ENCODE measurements at regions not wholly inside any gene's neighbourhood (a gene's known extent, or its start where the extent isn't known, plus 50 kb on each side); places are given as distances from the start of the nearest gene placed in this dataset.

GRCh38 chr12:89992668-89993451 lies 284.2 kb upstream of the ATP2B1 start:
- Histone ChIP-seq H3K27ac (no peak overlapping the region), H3K4me1 (no peaks in the 10 kb centered on the region), H3K9me3 (no peaks in the 10 kb centered on the region), H3K27me3 (no peaks in the 10 kb centered on the region), H3K36me3 (no peaks in the 10 kb centered on the region), H3K4me3 (no peak overlapping the region)
- TF ChIP-seq POLR2AphosphoS5 (IDR thresholded peaks at IDR 0.05) (no peak), POLR2A (IDR thresholded peaks at IDR 0.05) (no peak), EP300 (IDR thresholded peaks at IDR 0.05) (no peak)
- TF ChIP-seq, protein P1, sequence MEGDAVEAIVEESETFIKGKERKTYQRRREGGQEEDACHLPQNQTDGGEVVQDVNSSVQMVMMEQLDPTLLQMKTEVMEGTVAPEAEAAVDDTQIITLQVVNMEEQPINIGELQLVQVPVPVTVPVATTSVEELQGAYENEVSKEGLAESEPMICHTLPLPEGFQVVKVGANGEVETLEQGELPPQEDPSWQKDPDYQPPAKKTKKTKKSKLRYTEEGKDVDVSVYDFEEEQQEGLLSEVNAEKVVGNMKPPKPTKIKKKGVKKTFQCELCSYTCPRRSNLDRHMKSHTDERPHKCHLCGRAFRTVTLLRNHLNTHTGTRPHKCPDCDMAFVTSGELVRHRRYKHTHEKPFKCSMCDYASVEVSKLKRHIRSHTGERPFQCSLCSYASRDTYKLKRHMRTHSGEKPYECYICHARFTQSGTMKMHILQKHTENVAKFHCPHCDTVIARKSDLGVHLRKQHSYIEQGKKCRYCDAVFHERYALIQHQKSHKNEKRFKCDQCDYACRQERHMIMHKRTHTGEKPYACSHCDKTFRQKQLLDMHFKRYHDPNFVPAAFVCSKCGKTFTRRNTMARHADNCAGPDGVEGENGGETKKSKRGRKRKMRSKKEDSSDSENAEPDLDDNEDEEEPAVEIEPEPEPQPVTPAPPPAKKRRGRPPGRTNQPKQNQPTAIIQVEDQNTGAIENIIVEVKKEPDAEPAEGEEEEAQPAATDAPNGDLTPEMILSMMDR (IDR thresholded peaks at IDR 0.05) = no peak
- DNase-seq = no peak
- intact Hi-C loops (cut with DNase I; ENCODE audit: low total_unique reads) = no loop called here
- 74 to 82% (median 82%) methylated on average over 2 of the region's 2 CpGs for WGBS, 5 donors

DNA sequence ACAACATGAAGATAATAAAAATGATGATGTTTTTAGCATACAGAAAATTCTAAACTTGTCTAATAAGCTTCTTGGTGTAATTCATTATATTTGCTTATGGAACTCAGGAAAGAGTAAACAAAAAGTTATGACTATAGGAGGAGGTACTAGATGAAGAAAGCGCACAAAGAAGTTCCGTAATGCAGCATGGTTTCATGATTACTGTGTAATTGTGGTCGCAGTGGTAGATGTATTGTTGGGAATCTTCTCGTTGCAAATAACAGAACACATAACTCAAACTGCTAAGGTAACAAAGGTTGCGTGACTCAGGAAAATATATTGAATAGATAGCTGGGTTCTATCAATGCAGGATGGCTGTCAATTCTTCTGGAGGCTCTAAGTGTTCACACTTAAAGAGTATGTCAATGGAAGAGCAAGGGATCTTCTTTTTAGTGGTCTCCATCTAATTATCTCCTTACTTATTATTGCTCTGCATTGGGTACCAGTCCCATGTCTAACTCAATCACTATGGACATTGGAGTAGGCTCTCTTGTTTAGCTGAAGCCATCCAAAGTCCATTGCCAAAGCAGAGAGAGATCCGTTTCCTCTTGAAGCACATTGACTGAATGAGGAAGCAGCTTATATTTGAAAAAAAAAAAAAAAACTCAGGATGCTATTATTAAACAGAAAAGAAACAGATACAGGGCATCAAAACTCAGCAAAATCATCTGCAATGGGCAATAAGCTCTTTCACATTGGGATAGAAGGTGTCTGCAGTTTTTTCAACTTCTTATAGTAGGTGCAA lies 283.4 kb upstream of the ATP2B1 start:
- WGBS, 5 donors = 84 to 89% (median 89%) methylated on average over 6 of the region's 6 CpGs
- intact Hi-C loops (cut with DNase I; ENCODE audit: low total_unique reads) = no loop called here
- Histone ChIP-seq H3K4me1 (no peaks in the 10 kb centered on the region), H3K27me3 (no peaks in the 10 kb centered on the region), H3K27ac (no peak overlapping the region), H3K36me3 (no peaks in the 10 kb centered on the region), H3K9me3 (no peaks in the 10 kb centered on the region), H3K4me3 (no peak overlapping the region)
- DNase-seq = no peak
- TF ChIP-seq POLR2AphosphoS5 (IDR thresholded peaks at IDR 0.05) = no peak
- TF ChIP-seq EP300 (IDR thresholded peaks at IDR 0.05) = no peak
- TF ChIP-seq, protein P1 (IDR thresholded peaks at IDR 0.05) = no peak

- Histone ChIP-seq H3K9me3 (no peaks in the 10 kb centered on the region), H3K27me3 (no peaks in the 10 kb centered on the region), H3K4me1 (no peaks in the 10 kb centered on the region), H3K4me3 (no peak overlapping the region), H3K36me3 (no peaks in the 10 kb centered on the region), H3K27ac (no peak overlapping the region)
- no peak for DNase-seq
- intact Hi-C loops (cut with DNase I; ENCODE audit: low total_unique reads) = no loop called here
- 55 to 67% (median 61%) methylated on average over 5 of the region's 5 CpGs for WGBS, 5 donors
- TF ChIP-seq, protein P1 (IDR thresholded peaks at IDR 0.05) = no peak
- TF ChIP-seq EP300 (IDR thresholded peaks at IDR 0.05) = no peak
- TF ChIP-seq POLR2AphosphoS5 (IDR thresholded peaks at IDR 0.05) = no peak
- TF ChIP-seq POLR2A (IDR thresholded peaks at IDR 0.05) = no peak
Observed at GRCh38 chr12:89988188-89988915, 279.7 kb upstream of the ATP2B1 start.

DNA sequence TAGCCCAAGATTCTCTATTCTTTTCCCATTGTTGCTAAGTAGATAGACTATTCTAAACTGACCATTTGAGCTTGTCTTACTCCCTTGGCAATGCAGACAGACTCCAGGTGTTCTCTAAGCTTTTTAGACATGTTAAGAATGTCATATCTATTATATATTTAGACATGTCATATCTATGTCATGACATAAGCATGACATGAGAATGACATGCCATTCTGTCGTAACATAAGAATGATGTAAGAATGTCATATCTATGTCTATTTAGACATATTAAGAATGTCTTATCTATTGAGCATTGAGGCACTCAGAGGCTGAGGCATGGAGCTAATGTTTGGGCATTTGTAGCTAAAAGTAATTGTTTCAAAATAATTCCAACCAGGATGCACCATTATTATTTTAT lies 277.3 kb upstream of the ATP2B1 start:
- WGBS, 5 donors = 89 to 97% (median 94%) methylated on average over 1 of the region's 1 CpG
- Histone ChIP-seq H3K27me3 (no peaks in the 10 kb centered on the region), H3K9me3 (no peaks in the 10 kb centered on the region), H3K4me3 (no peak overlapping the region), H3K4me1 (no peaks in the 10 kb centered on the region), H3K27ac (no peak overlapping the region), H3K36me3 (no peaks in the 10 kb centered on the region)
- DNase-seq = no peak
- TF ChIP-seq EP300 (IDR thresholded peaks at IDR 0.05) (no peak), POLR2A (IDR thresholded peaks at IDR 0.05) (no peak)
- TF ChIP-seq, protein P1 (IDR thresholded peaks at IDR 0.05) = no peak
- intact Hi-C loops (cut with DNase I; ENCODE audit: low total_unique reads) = no loop called here

Data from stomach (tissue), 8 donors.